ENCODE measurements at regions not wholly inside any gene's neighbourhood (a gene's known extent, or its start where the extent isn't known, plus 50 kb on each side); places are given as distances from the start of the nearest gene placed in this dataset.

DNA sequence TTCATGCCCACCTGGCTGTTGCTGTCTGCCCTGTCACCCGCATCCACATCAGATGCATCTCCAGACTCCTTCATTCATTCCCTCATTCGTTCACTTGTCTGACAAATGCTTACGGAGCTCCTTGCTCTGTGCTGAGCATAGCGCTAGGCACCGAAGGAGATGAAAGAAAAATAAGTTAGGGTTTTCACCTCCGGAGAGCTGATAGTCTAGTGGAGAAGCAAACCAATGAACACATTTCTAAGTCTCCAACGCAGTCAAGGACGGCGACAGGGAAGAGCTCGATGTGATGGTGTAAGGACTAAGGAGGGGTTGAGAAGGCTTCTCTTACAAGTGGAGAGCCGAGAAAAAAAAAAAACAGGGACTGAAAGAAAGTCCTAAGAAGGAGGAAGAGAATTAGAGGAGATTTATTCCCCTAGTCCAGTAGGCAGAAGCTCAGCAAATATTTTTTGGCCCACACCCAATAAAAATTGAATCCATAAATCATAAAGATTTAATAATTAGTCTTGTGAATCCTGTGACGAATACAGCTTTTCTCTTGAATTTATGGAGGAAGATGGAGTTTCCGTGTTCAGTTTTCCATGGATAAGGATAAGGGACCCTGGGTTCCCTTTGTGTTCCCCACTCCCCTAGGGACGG, 127.2 kb upstream of the DLG1 start:
- TF ChIP-seq, protein P1, sequence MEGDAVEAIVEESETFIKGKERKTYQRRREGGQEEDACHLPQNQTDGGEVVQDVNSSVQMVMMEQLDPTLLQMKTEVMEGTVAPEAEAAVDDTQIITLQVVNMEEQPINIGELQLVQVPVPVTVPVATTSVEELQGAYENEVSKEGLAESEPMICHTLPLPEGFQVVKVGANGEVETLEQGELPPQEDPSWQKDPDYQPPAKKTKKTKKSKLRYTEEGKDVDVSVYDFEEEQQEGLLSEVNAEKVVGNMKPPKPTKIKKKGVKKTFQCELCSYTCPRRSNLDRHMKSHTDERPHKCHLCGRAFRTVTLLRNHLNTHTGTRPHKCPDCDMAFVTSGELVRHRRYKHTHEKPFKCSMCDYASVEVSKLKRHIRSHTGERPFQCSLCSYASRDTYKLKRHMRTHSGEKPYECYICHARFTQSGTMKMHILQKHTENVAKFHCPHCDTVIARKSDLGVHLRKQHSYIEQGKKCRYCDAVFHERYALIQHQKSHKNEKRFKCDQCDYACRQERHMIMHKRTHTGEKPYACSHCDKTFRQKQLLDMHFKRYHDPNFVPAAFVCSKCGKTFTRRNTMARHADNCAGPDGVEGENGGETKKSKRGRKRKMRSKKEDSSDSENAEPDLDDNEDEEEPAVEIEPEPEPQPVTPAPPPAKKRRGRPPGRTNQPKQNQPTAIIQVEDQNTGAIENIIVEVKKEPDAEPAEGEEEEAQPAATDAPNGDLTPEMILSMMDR (IDR thresholded peaks at IDR 0.05; ENCODE audit: poor library complexity), result no peak
- TF ChIP-seq EZH2 (IDR thresholded peaks at IDR 0.05; ENCODE audit: borderline replicate concordance), result no peak

Measured in hepatocyte (in vitro differentiated cells).